ENCODE measurements at regions not wholly inside any gene's neighbourhood (a gene's known extent, or its start where the extent isn't known, plus 50 kb on each side); places are given as distances from the start of the nearest gene placed in this dataset.

- POLR2A ChIA-PET, result no interaction called here
- Histone ChIP-seq H3K4me3 (ENCODE audit: low read depth, low read length) (no peak overlapping the region), H3K4me1 (ENCODE audit: control insufficient read depth, insufficient read depth, low read length) (no peaks in the 10 kb centered on the region), H3K36me3 (ENCODE audit: control insufficient read depth in 2 of 2, insufficient read depth in 1 of 2, low read length in 2 of 2) (no peaks in the 10 kb centered on the region), H3K9me3 (ENCODE audit: control insufficient read depth, insufficient read depth, low read depth, low read length) (no peaks in the 10 kb centered on the region), H3K27ac (ENCODE audit: extremely low read depth, low read depth, low read length) (no peak overlapping the region)
- CTCF ChIA-PET, result interaction anchor here (0.6 to 0.7 kb wide), 3 partner anchors 9 to 680 kb away, joined by 3 to 4 read pairs (median 3); no protein-coding TSS in a partner anchor
- no peak for TF ChIP-seq ZBTB8A (tag by site-specific recombination; IDR thresholded peaks at IDR 0.05)
- no peak for TF ChIP-seq ZNF548 (tag by site-specific recombination; IDR thresholded peaks at IDR 0.05)
- no peak for TF ChIP-seq HOXA7 (CRISPR knock-in tag; IDR thresholded peaks at IDR 0.05; ENCODE audit: borderline replicate concordance)
- no peak for TF ChIP-seq BCL11A (tag by site-specific recombination; IDR thresholded peaks at IDR 0.05; ENCODE audit: low read depth)
- no peak for TF ChIP-seq ZSCAN4 (tag by site-specific recombination; IDR thresholded peaks at IDR 0.05)
- no peak for TF ChIP-seq SETDB1 (IDR thresholded peaks at IDR 0.05; ENCODE audit: insufficient read length, low read length)
- no peak for TF ChIP-seq ZNF416 (tag by site-specific recombination; IDR thresholded peaks at IDR 0.05)
- no peak for TF ChIP-seq ZBTB49 (tag by site-specific recombination; IDR thresholded peaks at IDR 0.05; ENCODE audit: low read depth)
- no peak for TF ChIP-seq ZNF174 (tag by site-specific recombination; IDR thresholded peaks at IDR 0.05)
- no peak for TF ChIP-seq KLF10 (tag by site-specific recombination; IDR thresholded peaks at IDR 0.05)
- TF ChIP-seq GLI4 (tag by site-specific recombination; IDR thresholded peaks at IDR 0.05), result no peak
- TF ChIP-seq ZNF473 (tag by site-specific recombination; IDR thresholded peaks at IDR 0.05), result no peak
- no peak for TF ChIP-seq GLIS1 (tag by site-specific recombination; IDR thresholded peaks at IDR 0.05)
- no peak for TF ChIP-seq KLF17 (tag by site-specific recombination; IDR thresholded peaks at IDR 0.05)
- no peak for TF ChIP-seq ZNF555 (tag by site-specific recombination; conservative IDR thresholded peaks at IDR 0.05)
- TF ChIP-seq OVOL3 (tag by site-specific recombination; IDR thresholded peaks at IDR 0.05), result no peak
- TF ChIP-seq ZNF501 (tag by site-specific recombination; IDR thresholded peaks at IDR 0.05), result no peak
- TF ChIP-seq ZNF747 (tag by site-specific recombination; IDR thresholded peaks at IDR 0.05), result no peak
Observed at GRCh38 chr6:23659125-23659524, 466.9 kb upstream of the NRSN1 start.

GRCh38 chr6:23661549-23661948 is 464.5 kb upstream of the NRSN1 start:
- ChIA-PET POLR2A (no interaction called here), CTCF (no interaction called here)
- Histone ChIP-seq H3K27ac (ENCODE audit: extremely low read depth, low read depth, low read length) (no peak overlapping the region), H3K9me3 (ENCODE audit: control insufficient read depth, insufficient read depth, low read depth, low read length) (no peaks in the 10 kb centered on the region), H3K36me3 (ENCODE audit: control insufficient read depth in 2 of 2, insufficient read depth in 1 of 2, low read length in 2 of 2) (no peaks in the 10 kb centered on the region), H3K4me1 (ENCODE audit: control insufficient read depth, insufficient read depth, low read length) (no peaks in the 10 kb centered on the region), H3K4me3 (ENCODE audit: low read depth, low read length) (no peak overlapping the region)
- no peak for TF ChIP-seq BCL11B (tag by site-specific recombination; IDR thresholded peaks at IDR 0.05; ENCODE audit: low read depth)
- TF ChIP-seq YY2 (tag by site-specific recombination; IDR thresholded peaks at IDR 0.05), result no peak
- TF ChIP-seq ZNF280D (tag by site-specific recombination; IDR thresholded peaks at IDR 0.05), result no peak
- no peak for TF ChIP-seq ZNF629 (tag by site-specific recombination; IDR thresholded peaks at IDR 0.05)
- TF ChIP-seq ZBTB21 (tag by site-specific recombination; IDR thresholded peaks at IDR 0.05), result no peak
- TF ChIP-seq ZNF266 (tag by site-specific recombination; IDR thresholded peaks at IDR 0.05; ENCODE audit: low read depth), result no peak
- no peak for TF ChIP-seq ZNF202 (tag by site-specific recombination; IDR thresholded peaks at IDR 0.05; ENCODE audit: borderline replicate concordance)
- no peak for TF ChIP-seq ZNF223 (tag by site-specific recombination; IDR thresholded peaks at IDR 0.05)
- TF ChIP-seq ZBTB48 (tag by site-specific recombination; IDR thresholded peaks at IDR 0.05), result no peak
